HEK293 (cell line): ENCODE measurements at regions not wholly inside any gene's neighbourhood (a gene's known extent, or its start where the extent isn't known, plus 50 kb on each side); places are given as distances from the start of the nearest gene placed in this dataset.

Experiments
- CTCF ChIA-PET: fragments of 350-600 bp; formaldehyde crosslinking; extraction: SDS; loops from one replicate; lab custom pipeline; 2021; ENCODE audit warnings: antibody characterized with exemption; lab: Yijun Ruan, JAX
- POLR2A ChIA-PET: fragments of 300-600 bp; formaldehyde crosslinking; extraction: SDS; loops from one replicate; lab custom pipeline; 2020; ENCODE audit warnings: antibody characterized with exemption, inconsistent platforms; lab: Yijun Ruan, JAX
- H3K27ac ChIP-seq: fragments of 200-500 bp; sonication (Bioruptor generic); 2 replicates; pipeline ENCODE4 v1.5.1; 2014; ENCODE audit warnings: low read depth, low read length, control low read depth, inconsistent platforms; ENCODE audit errors: extremely low read depth
- H3K36me3 ChIP-seq, 2 experiments: fragments of 200-500 bp in 1 of 2; sonication (Bioruptor generic) in 1 of 2; 1 replicate in 1 of 2; 2 replicates in 1 of 2; pipeline ENCODE4 v1.5.1; 2014 to 2017; ENCODE audit warnings: inconsistent platforms in 2 of 2, low read length in 2 of 2; ENCODE audit not compliant: control insufficient read depth in 2 of 2, insufficient read depth in 1 of 2
- H3K4me1 ChIP-seq: fragments of 200-500 bp; sonication (Bioruptor generic); 2 replicates; pipeline ENCODE4 v1.5.1; 2014; ENCODE audit warnings: mild to moderate bottlenecking, low read length, inconsistent platforms; ENCODE audit not compliant: control insufficient read depth, insufficient read depth
- H3K4me3 ChIP-seq: 2 replicates; pipeline ENCODE4 v1.5.1; 2011; ENCODE audit warnings: low read depth, mild to moderate bottlenecking, control low read depth, low read length, moderate library complexity
- H3K9me3 ChIP-seq: fragments of 200-500 bp; sonication (Bioruptor generic); 2 replicates; pipeline ENCODE4 v1.5.1; 2014; ENCODE audit warnings: low read depth, low read length, inconsistent platforms; ENCODE audit not compliant: control insufficient read depth, insufficient read depth
- EGR2 ChIP-seq: fragments of 450-650 bp; formaldehyde crosslinking; IDR thresholded peaks from 2 replicates; pipeline ENCODE4 v1.5.1; 2016; ENCODE audit warnings: low read depth, missing biosample characterization, missing genetic modification characterization
- HOXC10 ChIP-seq: sonication (generic); formaldehyde crosslinking; IDR thresholded peaks from 2 replicates; pipeline ENCODE4 v1.8.1; 2023; ENCODE audit warnings: mild to moderate bottlenecking, missing genetic modification reagents
- PRDM1 ChIP-seq: fragments of 450-650 bp; formaldehyde crosslinking; IDR thresholded peaks from 2 replicates; pipeline ENCODE4; 2016; ENCODE audit warnings: missing biosample characterization, missing genetic modification characterization
- SETDB1 ChIP-seq: IDR thresholded peaks from one replicate; pipeline ENCODE4 v1.6.1; 2017; ENCODE audit warnings: mild to moderate bottlenecking, low read length, moderate library complexity, mixed read lengths; ENCODE audit not compliant: insufficient read length
- SP3 ChIP-seq: fragments of 450-650 bp; formaldehyde crosslinking; IDR thresholded peaks from 2 replicates; pipeline ENCODE4 v1.5.1; 2016; ENCODE audit warnings: missing biosample characterization, missing genetic modification characterization
- SP7 ChIP-seq: fragments of 450-650 bp; formaldehyde crosslinking; IDR thresholded peaks from 2 replicates; pipeline ENCODE4 v1.5.1; 2016; ENCODE audit warnings: missing biosample characterization, missing genetic modification characterization
- ZFHX2 ChIP-seq: fragments of 450-650 bp; formaldehyde crosslinking; conservative IDR thresholded peaks from 2 replicates; pipeline ENCODE4 v1.5.1; 2016; ENCODE audit warnings: missing biosample characterization, missing genetic modification characterization
- ZNF132 ChIP-seq: fragments of 450-650 bp; formaldehyde crosslinking; IDR thresholded peaks from 2 replicates; pipeline ENCODE4 v1.5.1; 2017; ENCODE audit warnings: missing biosample characterization, missing genetic modification characterization, borderline replicate concordance
- ZNF157 ChIP-seq: fragments of 450-650 bp; formaldehyde crosslinking; IDR thresholded peaks from 2 replicates; pipeline ENCODE4 v1.5.1; 2016; ENCODE audit warnings: missing biosample characterization, missing genetic modification characterization
- ZNF2 ChIP-seq: fragments of 450-650 bp; formaldehyde crosslinking; IDR thresholded peaks from 2 replicates; pipeline ENCODE4 v1.5.1; 2016; ENCODE audit warnings: missing biosample characterization, missing genetic modification characterization
- ZNF324 ChIP-seq: fragments of 450-650 bp; formaldehyde crosslinking; IDR thresholded peaks from 2 replicates; pipeline ENCODE4 v1.5.1; 2016; ENCODE audit warnings: missing biosample characterization, missing genetic modification characterization
- ZNF610 ChIP-seq: fragments of 450-650 bp; formaldehyde crosslinking; IDR thresholded peaks from 2 replicates; pipeline ENCODE4 v1.5.1; 2016; ENCODE audit warnings: missing biosample characterization, missing genetic modification characterization, borderline replicate concordance
- ZNF626 ChIP-seq: fragments of 450-650 bp; sonication (Bioruptor Pico); formaldehyde crosslinking; IDR thresholded peaks from 2 replicates; pipeline ENCODE4 v1.5.1; 2018; ENCODE audit warnings: missing biosample characterization, missing genetic modification characterization, inconsistent platforms
- ZNF701 ChIP-seq: fragments of 450-650 bp; formaldehyde crosslinking; IDR thresholded peaks from 2 replicates; pipeline ENCODE4 v1.5.1; 2016; ENCODE audit warnings: missing biosample characterization, missing genetic modification characterization
- TF ChIP-seq, protein P1 (sequence below): fragments of 450-650 bp; formaldehyde crosslinking; IDR thresholded peaks from 2 replicates; pipeline ENCODE4 v1.5.1; 2017; ENCODE audit warnings: missing biosample characterization, missing genetic modification characterization
- TF ChIP-seq, protein P2 (sequence below): fragments of 450-650 bp; formaldehyde crosslinking; IDR thresholded peaks from 2 replicates; pipeline ENCODE4 v1.5.1; 2016; ENCODE audit warnings: missing biosample characterization, missing genetic modification characterization
- TF ChIP-seq, protein P3 (sequence below): fragments of 450-650 bp; formaldehyde crosslinking; IDR thresholded peaks from 2 replicates; pipeline ENCODE4 v1.5.1; 2017; ENCODE audit warnings: missing biosample characterization, missing genetic modification characterization
- TF ChIP-seq, protein P4 (sequence below): IDR thresholded peaks from 2 replicates; pipeline ENCODE4 v1.6.1; 2011; ENCODE audit warnings: mild to moderate bottlenecking, low read depth, low read length, borderline replicate concordance

DNA sequence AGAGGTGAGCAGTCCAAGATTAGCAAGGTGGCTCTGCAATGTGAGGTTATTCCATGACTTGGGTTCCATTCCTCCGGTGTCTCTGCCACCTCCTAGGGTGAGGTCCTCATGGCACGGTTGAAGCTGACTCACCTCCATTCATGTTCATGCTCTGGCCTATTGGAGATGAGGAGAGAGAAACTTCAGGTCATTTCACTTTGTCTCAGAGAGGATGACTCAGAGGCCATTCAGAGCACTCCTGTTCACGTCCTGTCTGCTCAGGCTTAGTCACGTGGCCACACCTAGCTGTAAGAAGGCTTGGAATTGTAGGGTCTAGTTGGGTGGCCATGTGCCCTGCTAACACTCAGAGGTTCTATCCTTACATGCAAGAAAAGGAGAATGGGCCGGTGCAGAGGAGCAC lies 67.5 kb upstream of the MBOAT2 start (continued):
- TF ChIP-seq, protein P1, sequence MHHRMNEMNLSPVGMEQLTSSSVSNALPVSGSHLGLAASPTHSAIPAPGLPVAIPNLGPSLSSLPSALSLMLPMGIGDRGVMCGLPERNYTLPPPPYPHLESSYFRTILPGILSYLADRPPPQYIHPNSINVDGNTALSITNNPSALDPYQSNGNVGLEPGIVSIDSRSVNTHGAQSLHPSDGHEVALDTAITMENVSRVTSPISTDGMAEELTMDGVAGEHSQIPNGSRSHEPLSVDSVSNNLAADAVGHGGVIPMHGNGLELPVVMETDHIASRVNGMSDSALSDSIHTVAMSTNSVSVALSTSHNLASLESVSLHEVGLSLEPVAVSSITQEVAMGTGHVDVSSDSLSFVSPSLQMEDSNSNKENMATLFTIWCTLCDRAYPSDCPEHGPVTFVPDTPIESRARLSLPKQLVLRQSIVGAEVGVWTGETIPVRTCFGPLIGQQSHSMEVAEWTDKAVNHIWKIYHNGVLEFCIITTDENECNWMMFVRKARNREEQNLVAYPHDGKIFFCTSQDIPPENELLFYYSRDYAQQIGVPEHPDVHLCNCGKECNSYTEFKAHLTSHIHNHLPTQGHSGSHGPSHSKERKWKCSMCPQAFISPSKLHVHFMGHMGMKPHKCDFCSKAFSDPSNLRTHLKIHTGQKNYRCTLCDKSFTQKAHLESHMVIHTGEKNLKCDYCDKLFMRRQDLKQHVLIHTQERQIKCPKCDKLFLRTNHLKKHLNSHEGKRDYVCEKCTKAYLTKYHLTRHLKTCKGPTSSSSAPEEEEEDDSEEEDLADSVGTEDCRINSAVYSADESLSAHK (tag by site-specific recombination) = no peak
- no peak for TF ChIP-seq HOXC10
- TF ChIP-seq ZNF324 (tag by site-specific recombination) = no peak
- TF ChIP-seq ZNF701 (tag by site-specific recombination) = no peak
- TF ChIP-seq, protein P2, sequence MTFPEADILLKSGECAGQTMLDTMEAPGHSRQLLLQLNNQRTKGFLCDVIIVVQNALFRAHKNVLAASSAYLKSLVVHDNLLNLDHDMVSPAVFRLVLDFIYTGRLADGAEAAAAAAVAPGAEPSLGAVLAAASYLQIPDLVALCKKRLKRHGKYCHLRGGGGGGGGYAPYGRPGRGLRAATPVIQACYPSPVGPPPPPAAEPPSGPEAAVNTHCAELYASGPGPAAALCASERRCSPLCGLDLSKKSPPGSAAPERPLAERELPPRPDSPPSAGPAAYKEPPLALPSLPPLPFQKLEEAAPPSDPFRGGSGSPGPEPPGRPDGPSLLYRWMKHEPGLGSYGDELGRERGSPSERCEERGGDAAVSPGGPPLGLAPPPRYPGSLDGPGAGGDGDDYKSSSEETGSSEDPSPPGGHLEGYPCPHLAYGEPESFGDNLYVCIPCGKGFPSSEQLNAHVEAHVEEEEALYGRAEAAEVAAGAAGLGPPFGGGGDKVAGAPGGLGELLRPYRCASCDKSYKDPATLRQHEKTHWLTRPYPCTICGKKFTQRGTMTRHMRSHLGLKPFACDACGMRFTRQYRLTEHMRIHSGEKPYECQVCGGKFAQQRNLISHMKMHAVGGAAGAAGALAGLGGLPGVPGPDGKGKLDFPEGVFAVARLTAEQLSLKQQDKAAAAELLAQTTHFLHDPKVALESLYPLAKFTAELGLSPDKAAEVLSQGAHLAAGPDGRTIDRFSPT (tag by site-specific recombination) = no peak
- 0 out of 2 replicates have a peak, but pooled peaks have one; percentile 15 for TF ChIP-seq SP7
- TF ChIP-seq PRDM1 = peak; percentile 60
- 0 out of 2 replicates have a peak, but pooled peaks have one; percentile 20 for TF ChIP-seq SP3
- no peak for TF ChIP-seq ZNF132 (tag by site-specific recombination)
- TF ChIP-seq, protein P3, sequence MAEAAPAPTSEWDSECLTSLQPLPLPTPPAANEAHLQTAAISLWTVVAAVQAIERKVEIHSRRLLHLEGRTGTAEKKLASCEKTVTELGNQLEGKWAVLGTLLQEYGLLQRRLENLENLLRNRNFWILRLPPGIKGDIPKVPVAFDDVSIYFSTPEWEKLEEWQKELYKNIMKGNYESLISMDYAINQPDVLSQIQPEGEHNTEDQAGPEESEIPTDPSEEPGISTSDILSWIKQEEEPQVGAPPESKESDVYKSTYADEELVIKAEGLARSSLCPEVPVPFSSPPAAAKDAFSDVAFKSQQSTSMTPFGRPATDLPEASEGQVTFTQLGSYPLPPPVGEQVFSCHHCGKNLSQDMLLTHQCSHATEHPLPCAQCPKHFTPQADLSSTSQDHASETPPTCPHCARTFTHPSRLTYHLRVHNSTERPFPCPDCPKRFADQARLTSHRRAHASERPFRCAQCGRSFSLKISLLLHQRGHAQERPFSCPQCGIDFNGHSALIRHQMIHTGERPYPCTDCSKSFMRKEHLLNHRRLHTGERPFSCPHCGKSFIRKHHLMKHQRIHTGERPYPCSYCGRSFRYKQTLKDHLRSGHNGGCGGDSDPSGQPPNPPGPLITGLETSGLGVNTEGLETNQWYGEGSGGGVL (tag by site-specific recombination) = no peak

DNA sequence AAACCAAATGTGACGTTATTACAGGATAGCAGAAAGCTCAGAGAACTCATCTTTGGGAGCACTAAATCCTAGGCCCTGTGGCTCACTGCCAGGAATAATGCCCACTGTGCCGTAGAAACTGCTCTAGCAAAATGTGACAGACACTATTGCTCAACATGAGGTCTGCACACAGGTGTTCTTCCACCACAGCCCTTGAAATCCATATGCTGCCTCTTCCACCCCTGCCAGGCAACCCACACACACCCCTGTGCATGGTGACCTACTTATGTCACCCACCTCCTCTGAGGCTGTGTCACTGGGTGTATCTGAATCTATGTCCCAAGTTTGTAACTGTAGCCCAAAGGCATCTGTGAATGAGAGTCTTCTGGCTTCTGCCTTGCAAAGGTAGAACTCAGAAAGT lies 66.1 kb upstream of the MBOAT2 start:
- ChIA-PET POLR2A (no interaction called here), CTCF (no interaction called here)
- Histone ChIP-seq H3K36me3 (no peaks in the 10 kb centered on the region), H3K9me3 (no peaks in the 10 kb centered on the region), H3K27ac (no peak overlapping the region), H3K4me1 (no peaks in the 10 kb centered on the region), H3K4me3 (no peak overlapping the region)
- TF ChIP-seq EGR2 (tag by site-specific recombination) (peak; percentile 45; the same call in 1 of the 2 replicates), ZNF610 (tag by site-specific recombination) (no peak), ZNF2 (tag by site-specific recombination) (no peak), ZFHX2 (tag by site-specific recombination) (0 out of 2 replicates have a peak, but pooled peaks have one; percentile 16), ZNF157 (tag by site-specific recombination) (no peak)

DNA sequence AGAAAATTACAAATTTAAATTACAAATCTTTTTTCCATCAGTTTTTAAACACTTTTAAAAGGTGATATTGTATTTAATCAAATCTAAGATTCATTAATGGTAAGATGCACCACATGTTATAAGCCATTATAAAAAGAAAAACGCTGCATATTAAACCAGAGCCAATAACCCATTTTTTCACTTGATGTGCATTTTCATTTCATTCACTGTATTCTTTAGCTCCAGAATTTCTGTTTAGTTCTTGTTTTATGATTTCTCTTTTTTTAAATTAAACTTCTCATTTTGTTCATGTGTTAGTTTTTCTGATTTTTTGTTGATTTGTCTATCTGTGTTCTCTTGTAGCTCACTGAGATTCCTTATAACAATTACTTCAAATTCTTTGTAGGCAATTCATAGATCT lies 62.4 kb upstream of the MBOAT2 start:
- POLR2A ChIA-PET = interaction anchor here (1.2 kb wide), 1 partner anchor 61 kb away, joined by 3 read pairs; no protein-coding TSS in a partner anchor
- Histone ChIP-seq H3K4me3 (no peak overlapping the region), H3K4me1 (peaks cover 2% of the 10 kb centered on the region; the same call in 1 of the 2 replicates)
- TF ChIP-seq, protein P4, sequence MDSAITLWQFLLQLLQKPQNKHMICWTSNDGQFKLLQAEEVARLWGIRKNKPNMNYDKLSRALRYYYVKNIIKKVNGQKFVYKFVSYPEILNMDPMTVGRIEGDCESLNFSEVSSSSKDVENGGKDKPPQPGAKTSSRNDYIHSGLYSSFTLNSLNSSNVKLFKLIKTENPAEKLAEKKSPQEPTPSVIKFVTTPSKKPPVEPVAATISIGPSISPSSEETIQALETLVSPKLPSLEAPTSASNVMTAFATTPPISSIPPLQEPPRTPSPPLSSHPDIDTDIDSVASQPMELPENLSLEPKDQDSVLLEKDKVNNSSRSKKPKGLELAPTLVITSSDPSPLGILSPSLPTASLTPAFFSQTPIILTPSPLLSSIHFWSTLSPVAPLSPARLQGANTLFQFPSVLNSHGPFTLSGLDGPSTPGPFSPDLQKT = no peak
- TF ChIP-seq ZNF626 (peak; percentile 26; the same call in 1 of the 2 replicates), SETDB1 (peak; percentile 97)
- TF ChIP-seq, all 188 proteins: peak for 2
- CTCF ChIA-PET = no interaction called here
- no peaks in the 10 kb centered on the region for H3K9me3 ChIP-seq
- H3K36me3 ChIP-seq = no peaks in the 10 kb centered on the region
- H3K27ac ChIP-seq = no peak overlapping the region
